C4-2B (cell line): ENCODE measurements at regions not wholly inside any gene's neighbourhood (a gene's known extent, or its start where the extent isn't known, plus 50 kb on each side); places are given as distances from the start of the nearest gene placed in this dataset.

Experiments
- ZFX ChIP-seq: fragments of 450-650 bp; IDR thresholded peaks from 2 replicates; pipeline ENCODE4 v1.6.1; 2017
- TF ChIP-seq, protein P1 (sequence below): fragments of 450-650 bp; conservative IDR thresholded peaks from 2 replicates; pipeline ENCODE4 v1.5.1; 2017; ENCODE audit warnings: mild to moderate bottlenecking

DNA sequence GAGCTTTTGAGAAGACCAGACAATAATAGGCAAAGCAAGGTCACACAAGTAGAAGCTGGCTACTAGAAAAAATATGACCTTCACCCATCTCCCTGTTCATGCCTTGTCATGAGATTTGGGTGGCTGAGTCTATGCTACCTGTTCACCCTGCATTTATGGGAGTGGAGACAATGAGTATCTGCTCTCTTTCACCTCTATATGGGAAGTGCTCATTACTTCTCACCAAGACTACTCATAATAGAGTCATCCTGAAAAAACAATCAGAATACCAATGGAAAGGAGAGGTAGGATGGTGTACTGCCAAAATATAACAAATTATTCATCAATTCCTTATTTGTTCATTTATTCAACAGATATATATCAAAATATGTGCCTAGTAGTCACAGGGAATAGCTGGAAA is 921.8 kb upstream of the INTU start:
- TF ChIP-seq, protein P1, sequence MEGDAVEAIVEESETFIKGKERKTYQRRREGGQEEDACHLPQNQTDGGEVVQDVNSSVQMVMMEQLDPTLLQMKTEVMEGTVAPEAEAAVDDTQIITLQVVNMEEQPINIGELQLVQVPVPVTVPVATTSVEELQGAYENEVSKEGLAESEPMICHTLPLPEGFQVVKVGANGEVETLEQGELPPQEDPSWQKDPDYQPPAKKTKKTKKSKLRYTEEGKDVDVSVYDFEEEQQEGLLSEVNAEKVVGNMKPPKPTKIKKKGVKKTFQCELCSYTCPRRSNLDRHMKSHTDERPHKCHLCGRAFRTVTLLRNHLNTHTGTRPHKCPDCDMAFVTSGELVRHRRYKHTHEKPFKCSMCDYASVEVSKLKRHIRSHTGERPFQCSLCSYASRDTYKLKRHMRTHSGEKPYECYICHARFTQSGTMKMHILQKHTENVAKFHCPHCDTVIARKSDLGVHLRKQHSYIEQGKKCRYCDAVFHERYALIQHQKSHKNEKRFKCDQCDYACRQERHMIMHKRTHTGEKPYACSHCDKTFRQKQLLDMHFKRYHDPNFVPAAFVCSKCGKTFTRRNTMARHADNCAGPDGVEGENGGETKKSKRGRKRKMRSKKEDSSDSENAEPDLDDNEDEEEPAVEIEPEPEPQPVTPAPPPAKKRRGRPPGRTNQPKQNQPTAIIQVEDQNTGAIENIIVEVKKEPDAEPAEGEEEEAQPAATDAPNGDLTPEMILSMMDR, result no peak
- TF ChIP-seq ZFX, result no peak
